C4-2B (cell line): ENCODE measurements at regions not wholly inside any gene's neighbourhood (a gene's known extent, or its start where the extent isn't known, plus 50 kb on each side); places are given as distances from the start of the nearest gene placed in this dataset.
A peak's percentile ranks its signal among the peaks of the same experiment; 100 is the strongest.
"Not testable (repeated sequence)": the region's sequence is repeated elsewhere in the genome, so short reads cannot be mapped to it uniquely, and the experiment has no call there.

Experiments
- H3K27ac ChIP-seq: fragments of 450-650 bp; 2 replicates; pipeline ENCODE4 v1.5.1; 2017
- CTCF ChIP-seq: fragments of 450-650 bp; conservative IDR thresholded peaks from 2 replicates; pipeline ENCODE4 v1.5.1; 2017; ENCODE audit warnings: mild to moderate bottlenecking
- ZFX ChIP-seq: fragments of 450-650 bp; IDR thresholded peaks from 2 replicates; pipeline ENCODE4 v1.6.1; 2017

- no peak overlapping the region for H3K27ac ChIP-seq
- no peak for TF ChIP-seq CTCF
- TF ChIP-seq ZFX, result no peak
Observed at GRCh38 chrX:84865113-84865512, 138.6 kb upstream of the APOOL start.

- H3K27ac ChIP-seq, result not testable (repeated sequence)
Observed at GRCh38 chrX:84870281-84870680, 133.4 kb upstream of the APOOL start.

- not testable (repeated sequence) for H3K27ac ChIP-seq
Observed at GRCh38 chrX:84872160-84872771, 131.4 kb upstream of the APOOL start.

GRCh38 chrX:84873176-84873575 is 130.5 kb upstream of the APOOL start:
- TF ChIP-seq ZFX, result no peak
- no peak for TF ChIP-seq CTCF
- H3K27ac ChIP-seq, result no peak overlapping the region

- TF ChIP-seq CTCF, result no peak
- no peak for TF ChIP-seq ZFX
Observed at GRCh38 chrX:84876876-84877275, 126.8 kb upstream of the APOOL start.

GRCh38 chrX:84893897-84894296 is 109.8 kb upstream of the APOOL start:
- TF ChIP-seq ZFX (no peak), CTCF (no peak)
- H3K27ac ChIP-seq, result no peak overlapping the region

More at GRCh38 chrX:84876876-84877275, 126.8 kb upstream of the APOOL start:
- H3K27ac ChIP-seq, result no peak overlapping the region

- H3K27ac ChIP-seq, result no peak overlapping the region
- TF ChIP-seq CTCF (peak; percentile 57), ZFX (no peak)
Observed at GRCh38 chrX:84907324-84907968, 96.2 kb upstream of the APOOL start.

GRCh38 chrX:84909151-84909550 is 94.5 kb upstream of the APOOL start:
- H3K27ac ChIP-seq, result no peak overlapping the region

More at GRCh38 chrX:84909151-84909550, 94.5 kb upstream of the APOOL start:
- TF ChIP-seq CTCF (no peak), ZFX (no peak)
